Mammary epithelial cell (primary cell): ENCODE measurements at regions not wholly inside any gene's neighbourhood (a gene's known extent, or its start where the extent isn't known, plus 50 kb on each side); places are given as distances from the start of the nearest gene placed in this dataset.

Experiments
- CTCF ChIP-seq, 2 donors: IDR thresholded peaks in 1 of 2; conservative IDR thresholded peaks in 1 of 2; 2 replicates each; pipeline ENCODE4 v1.5.1; 2011 to 2012; ENCODE audit warnings: inconsistent platforms in 2 of 2, low read length in 2 of 2, mild to moderate bottlenecking in 2 of 2, control low read depth in 1 of 2, low read depth in 1 of 2; ENCODE audit not compliant: insufficient read depth in 1 of 2; ENCODE audit errors: extremely low read depth in 1 of 2
- EZH2 ChIP-seq: IDR thresholded peaks from 2 replicates; pipeline ENCODE4 v1.6.1; 2012; ENCODE audit warnings: low read length, inconsistent platforms, borderline replicate concordance

DNA sequence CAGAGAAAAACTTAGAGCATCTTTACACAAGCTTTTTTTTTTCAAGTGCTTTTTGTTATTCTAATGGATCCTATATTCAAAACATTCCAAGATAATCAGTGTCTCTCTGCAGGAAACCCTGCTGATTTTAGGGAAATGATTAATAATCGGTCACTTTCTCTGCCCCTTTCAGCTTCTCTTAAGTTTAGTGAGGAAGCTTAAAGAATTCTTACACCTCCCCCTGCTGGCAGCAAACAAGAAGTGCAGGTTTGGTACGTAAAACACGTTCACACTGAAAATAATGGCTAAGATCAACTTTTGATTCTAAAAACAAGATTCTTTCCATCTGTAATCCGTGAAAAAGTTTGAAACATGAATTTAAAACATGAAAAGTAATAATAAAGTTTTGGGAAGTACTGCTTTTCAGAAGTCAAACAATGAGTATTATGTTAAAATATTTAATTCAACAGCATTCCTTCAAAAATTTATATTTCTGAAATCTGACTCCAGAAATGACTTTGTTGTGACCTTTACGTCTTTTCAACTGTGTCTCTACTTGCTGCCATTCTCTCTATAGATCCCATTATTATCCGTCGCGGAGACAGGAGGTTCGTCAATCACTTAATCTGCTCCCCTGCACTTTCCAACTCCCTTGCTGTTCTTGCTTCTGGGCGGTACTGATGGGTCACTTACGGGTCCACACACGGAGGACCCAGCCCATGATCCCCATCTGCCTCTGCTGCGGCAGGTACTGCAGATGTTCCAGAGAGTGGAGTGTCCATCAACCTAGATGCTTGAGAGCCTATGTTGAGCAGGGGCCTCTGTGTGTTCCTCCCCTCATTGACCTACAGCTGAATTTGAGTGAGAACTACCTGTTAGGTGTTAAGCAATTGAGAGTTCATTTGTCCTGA, 203.1 kb upstream of the EDNRB start:
- TF ChIP-seq CTCF (conservative IDR thresholded peaks at IDR 0.05 in 1 of 2, IDR thresholded peaks at IDR 0.05 in 1 of 2; ENCODE audit: extremely low read depth in 1 of 2, insufficient read depth in 1 of 2, low read depth in 1 of 2, low read length in 2 of 2) (peak; percentile 81), EZH2 (no peak)
